ENCODE measurements at regions not wholly inside any gene's neighbourhood (a gene's known extent, or its start where the extent isn't known, plus 50 kb on each side); places are given as distances from the start of the nearest gene placed in this dataset.
A peak's percentile ranks its signal among the peaks of the same experiment; 100 is the strongest.
"Not testable (repeated sequence)": the region's sequence is repeated elsewhere in the genome, so short reads cannot be mapped to it uniquely, and the experiment has no call there.

- DNase-seq = no peak
Measured at GRCh38 chr19:37303591-37304171, 67.2 kb upstream of the ZNF527 start.

GRCh38 chr19:37304190-37304883 lies 66.6 kb upstream of the ZNF527 start:
- DNase-seq = peak; percentile 30

- DNase-seq = no peak
Measured at GRCh38 chr19:37304884-37305255, 66.0 kb upstream of the ZNF527 start.

DNA sequence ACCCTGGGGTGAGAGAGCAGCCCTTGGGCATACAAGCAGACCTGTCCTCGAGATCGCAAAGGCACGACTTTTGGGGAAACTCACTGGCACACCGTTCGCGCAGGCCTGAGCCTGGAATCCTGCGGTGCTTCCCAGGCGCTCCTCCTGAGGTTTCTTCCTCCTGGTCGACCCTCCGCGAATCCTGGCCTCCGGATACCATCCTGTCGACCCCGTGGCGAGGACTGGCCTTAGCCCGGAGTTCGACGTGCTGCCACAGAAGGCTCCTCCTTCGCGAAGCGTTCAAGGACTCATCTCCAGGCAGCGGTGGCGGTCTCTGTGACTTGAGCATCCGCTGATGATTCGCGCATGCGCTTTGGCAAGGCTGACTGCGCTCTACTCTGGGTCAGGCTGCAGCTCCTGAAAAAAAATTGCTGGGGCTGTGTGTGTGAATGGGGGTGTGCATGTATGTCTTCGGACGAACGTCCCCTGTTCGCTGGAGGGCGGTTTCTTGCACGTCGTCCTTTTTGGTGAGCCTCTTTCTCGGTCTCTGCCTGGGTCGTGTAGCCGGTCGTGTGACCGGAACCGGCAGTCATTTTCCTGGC lies 64.4 kb upstream of the ZNF527 start:
- DNase-seq = no peak

DNA sequence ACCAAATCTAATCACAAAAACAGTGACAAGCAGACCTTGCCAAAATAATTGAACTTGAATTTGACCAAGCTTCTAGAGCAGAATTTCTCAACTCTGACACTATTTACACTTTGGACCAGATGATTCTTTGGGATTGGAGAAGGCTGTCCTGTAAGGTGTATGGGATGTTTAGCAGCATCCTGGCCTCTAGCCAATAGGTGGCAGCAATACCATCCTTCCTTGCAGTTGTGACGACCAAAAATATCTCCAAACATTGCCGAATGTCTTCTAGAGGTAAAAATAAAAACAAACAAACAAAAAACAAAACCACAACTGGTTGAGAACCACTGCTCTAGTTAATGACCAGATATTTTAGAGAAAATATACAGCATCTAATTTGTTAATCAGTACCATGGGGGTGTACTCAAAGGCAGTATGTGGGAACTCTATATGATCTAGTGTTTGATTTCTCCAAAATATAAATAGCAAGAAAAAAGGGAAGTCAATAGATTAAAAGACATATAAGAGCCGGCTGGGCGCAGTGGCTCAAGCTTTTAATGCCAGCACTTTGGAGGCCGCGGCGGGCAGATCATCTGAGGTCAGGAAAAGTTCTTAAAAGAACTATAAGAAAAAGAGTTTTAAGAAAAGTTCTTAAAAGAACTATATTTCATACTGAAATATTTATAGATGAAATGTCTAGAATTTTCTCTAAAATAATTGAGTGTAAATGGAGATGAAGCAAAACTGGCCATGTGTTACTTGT lies 60.9 kb upstream of the ZNF527 start:
- no peak for DNase-seq

DNA sequence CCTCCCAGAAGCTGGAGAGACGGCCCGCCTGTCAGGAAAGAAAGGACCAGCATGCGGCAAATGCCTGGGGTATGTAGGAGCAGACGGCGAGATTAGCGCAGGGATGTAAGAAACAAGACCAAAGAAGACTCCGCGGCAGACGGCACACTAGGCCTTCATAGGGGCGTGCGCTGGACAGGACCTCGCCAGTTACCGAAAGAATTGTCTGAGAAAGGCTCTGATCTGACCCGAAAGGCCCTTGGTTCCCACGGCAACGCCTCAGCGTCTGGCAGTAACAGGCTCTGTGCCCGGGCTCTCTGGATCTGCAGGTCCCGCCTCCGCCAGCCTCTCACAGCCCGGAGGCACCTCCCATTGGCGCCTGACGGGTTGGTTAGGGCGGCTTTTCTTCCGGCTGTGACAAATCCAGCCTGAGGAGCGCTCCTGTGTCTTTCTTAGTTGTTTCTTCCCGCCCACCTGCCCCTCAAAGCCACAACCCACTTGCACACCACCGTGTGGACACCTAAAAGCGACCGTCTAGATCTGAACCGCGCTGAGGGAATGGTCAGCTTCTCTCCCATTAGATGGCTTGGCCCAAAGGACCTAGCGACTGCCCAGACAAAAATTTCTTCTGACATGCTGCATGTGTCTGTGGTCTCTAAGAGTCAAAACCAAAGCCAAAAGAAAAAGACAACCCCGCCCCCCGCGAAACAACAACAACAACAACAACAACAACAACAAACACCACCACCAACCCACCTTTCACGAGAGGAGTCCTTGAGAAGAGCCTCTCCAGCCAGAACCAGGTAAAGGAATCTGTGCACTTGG lies 58.2 kb upstream of the ZNF527 start:
- DNase-seq = peak; percentile 20

- no peak for DNase-seq
Measured at GRCh38 chr19:37313335-37313627, 57.6 kb upstream of the ZNF527 start.

- peak; percentile 99 for DNase-seq
Measured at GRCh38 chr19:37317403-37318209, 53.3 kb upstream of the ZNF527 start.

- not testable (repeated sequence) for DNase-seq
Measured at GRCh38 chr19:37320988-37321387, 49.9 kb upstream of the ZNF527 start.

Measured in fibroblast of skin of right biceps (primary cell).